ENCODE measurements at regions not wholly inside any gene's neighbourhood (a gene's known extent, or its start where the extent isn't known, plus 50 kb on each side); places are given as distances from the start of the nearest gene placed in this dataset.
"Not testable (repeated sequence)": the region's sequence is repeated elsewhere in the genome, so short reads cannot be mapped to it uniquely, and the experiment has no call there.

GRCh38 chr15:46956881-46957280 is 760.4 kb upstream of the SEMA6D start:
- DNase-seq (ENCODE audit: extremely low read depth, low read depth), result no peak
- TF ChIP-seq, protein P1, sequence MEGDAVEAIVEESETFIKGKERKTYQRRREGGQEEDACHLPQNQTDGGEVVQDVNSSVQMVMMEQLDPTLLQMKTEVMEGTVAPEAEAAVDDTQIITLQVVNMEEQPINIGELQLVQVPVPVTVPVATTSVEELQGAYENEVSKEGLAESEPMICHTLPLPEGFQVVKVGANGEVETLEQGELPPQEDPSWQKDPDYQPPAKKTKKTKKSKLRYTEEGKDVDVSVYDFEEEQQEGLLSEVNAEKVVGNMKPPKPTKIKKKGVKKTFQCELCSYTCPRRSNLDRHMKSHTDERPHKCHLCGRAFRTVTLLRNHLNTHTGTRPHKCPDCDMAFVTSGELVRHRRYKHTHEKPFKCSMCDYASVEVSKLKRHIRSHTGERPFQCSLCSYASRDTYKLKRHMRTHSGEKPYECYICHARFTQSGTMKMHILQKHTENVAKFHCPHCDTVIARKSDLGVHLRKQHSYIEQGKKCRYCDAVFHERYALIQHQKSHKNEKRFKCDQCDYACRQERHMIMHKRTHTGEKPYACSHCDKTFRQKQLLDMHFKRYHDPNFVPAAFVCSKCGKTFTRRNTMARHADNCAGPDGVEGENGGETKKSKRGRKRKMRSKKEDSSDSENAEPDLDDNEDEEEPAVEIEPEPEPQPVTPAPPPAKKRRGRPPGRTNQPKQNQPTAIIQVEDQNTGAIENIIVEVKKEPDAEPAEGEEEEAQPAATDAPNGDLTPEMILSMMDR (IDR thresholded peaks at IDR 0.05; ENCODE audit: low read depth, low read length), result no peak

DNA sequence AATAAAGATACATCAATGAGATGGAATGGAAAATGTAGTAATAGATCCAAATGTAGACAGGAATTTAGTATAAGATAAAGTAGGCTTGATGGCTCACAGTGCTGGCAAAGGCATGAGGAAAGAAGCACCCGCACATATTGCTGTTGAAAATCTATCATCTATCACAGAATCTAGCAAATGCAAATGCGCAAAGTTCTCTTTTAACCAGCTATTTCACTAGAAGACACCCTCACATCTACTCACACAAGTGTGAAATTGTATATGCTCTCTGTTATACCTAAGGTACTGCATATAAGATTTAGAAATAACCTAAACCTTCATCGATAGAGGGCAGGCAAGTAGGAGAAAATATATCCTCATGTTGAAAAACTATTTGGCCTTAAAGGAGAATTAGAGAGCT is 756.7 kb upstream of the SEMA6D start:
- TF ChIP-seq, protein P1 (IDR thresholded peaks at IDR 0.05; ENCODE audit: low read depth, low read length), result no peak
- no peak for DNase-seq (ENCODE audit: extremely low read depth, low read depth)

- TF ChIP-seq, protein P1 (IDR thresholded peaks at IDR 0.05; ENCODE audit: low read depth, low read length), result no peak
- no peak for DNase-seq (ENCODE audit: extremely low read depth, low read depth)
Measured at GRCh38 chr15:46961795-46962194, 755.5 kb upstream of the SEMA6D start.

DNA sequence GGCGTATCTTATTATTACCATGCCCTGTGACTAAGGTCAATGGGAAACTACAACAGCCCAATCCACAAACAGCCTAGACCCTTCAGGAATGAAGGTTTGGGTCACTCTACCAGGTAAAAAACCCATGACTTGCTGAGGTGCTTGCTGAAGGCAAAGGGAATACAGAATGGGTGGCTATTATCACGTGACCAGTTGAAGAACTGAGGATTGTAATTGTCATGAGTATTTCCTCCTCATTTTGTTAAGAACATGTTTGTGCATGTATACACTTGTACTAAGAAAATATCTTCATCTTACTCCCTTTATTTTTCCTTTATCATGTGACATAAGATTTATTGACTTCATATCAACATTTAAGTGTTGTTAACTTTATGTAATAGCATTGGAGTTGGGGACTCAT is 729.2 kb upstream of the SEMA6D start:
- not testable (repeated sequence) for DNase-seq (ENCODE audit: extremely low read depth, low read depth)

DNA sequence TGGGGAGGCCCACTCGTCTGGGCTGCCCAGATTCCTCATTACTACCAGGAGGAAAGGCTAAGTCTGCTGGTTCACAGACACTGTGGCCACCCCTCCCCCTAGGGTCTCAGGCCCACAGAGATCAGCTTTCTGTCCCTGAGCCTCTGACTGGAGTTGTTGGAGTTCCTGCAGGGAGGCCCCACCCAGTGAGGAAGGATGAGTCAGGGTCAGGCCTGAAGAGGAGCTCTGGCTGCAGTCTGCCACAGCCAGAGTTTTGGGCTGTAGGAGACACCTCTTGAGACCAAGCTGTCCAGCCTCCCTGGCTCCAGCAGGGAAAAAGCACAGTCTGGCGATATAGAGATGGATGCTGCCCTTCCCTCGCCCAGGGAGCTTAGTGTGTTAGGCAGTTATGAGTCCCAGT is 720.9 kb upstream of the SEMA6D start:
- DNase-seq (ENCODE audit: extremely low read depth, low read depth), result no peak
- TF ChIP-seq, protein P1 (IDR thresholded peaks at IDR 0.05; ENCODE audit: low read depth, low read length), result no peak

GRCh38 chr15:46997501-46997900 is 719.8 kb upstream of the SEMA6D start:
- no peak for DNase-seq (ENCODE audit: extremely low read depth, low read depth)
- TF ChIP-seq, protein P1 (IDR thresholded peaks at IDR 0.05; ENCODE audit: low read depth, low read length), result no peak

- TF ChIP-seq, protein P1 (IDR thresholded peaks at IDR 0.05; ENCODE audit: low read depth, low read length), result no peak
- DNase-seq (ENCODE audit: extremely low read depth, low read depth), result no peak
Measured at GRCh38 chr15:47003568-47003967, 713.7 kb upstream of the SEMA6D start.

GRCh38 chr15:47013446-47013845 is 703.9 kb upstream of the SEMA6D start:
- TF ChIP-seq, protein P1 (IDR thresholded peaks at IDR 0.05; ENCODE audit: low read depth, low read length), result no peak
- DNase-seq (ENCODE audit: extremely low read depth, low read depth), result no peak

Measured in AG09319 (cell line).